Activated naive CD4-positive, alpha-beta T cell treated with anti-CD3 and anti-CD28 coated beads, Interleukin-2, amount 50 U/mL, for 16 hours (primary cell): ENCODE measurements at regions not wholly inside any gene's neighbourhood (a gene's known extent, or its start where the extent isn't known, plus 50 kb on each side); places are given as distances from the start of the nearest gene placed in this dataset.
"Not testable (repeated sequence)": the region's sequence is repeated elsewhere in the genome, so short reads cannot be mapped to it uniquely, and the experiment has no call there.

Experiments used
- DNase-seq: peaks from one replicate; pipeline ENCODE4 v3.0.0-alpha.2; 2020

DNA sequence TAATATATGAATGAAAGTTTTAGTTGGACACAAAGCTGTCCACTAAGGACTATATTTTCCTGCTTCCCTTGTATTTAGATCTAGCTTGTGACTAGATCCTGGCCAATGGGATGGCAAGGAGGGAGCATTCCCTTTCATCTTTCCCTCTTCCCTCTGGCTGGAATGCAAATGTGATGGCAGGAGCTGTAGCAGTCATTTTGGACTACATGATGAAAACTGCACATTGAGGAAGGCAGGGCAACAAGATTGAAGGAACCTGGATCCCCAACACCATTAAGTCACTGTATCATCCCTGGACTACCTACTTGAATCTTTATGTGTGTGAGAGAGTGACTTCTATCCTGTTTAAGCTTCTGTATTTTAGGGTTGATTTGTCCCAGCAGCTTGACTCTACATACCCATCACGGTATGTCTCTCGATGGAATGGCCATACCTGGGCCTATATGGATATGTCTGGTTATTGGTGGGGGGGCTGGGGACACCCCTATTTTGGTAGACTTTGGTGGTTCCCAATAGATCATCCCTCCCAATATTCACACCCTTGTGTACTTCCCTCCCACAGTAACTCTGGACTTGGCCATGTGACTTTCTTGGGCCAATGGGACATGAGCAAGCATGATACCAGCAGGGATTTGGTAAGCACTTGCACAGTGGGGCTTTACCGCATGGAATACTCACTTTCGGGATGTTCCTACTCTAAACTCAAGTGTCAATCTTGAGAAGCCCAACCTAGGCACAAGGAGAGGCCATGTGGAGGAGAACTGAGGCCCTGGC lies 128.5 kb downstream of the VEGFA start:
- DNase-seq: no peak

- no peak for DNase-seq
Observed at GRCh38 chr6:43897571-43898302, 127.7 kb downstream of the VEGFA start.

- DNase-seq: no peak
Observed at GRCh38 chr6:43896329-43897255, 126.6 kb downstream of the VEGFA start.

- no peak for DNase-seq
Observed at GRCh38 chr6:43895656-43896328, 125.8 kb downstream of the VEGFA start.

- DNase-seq: no peak
Observed at GRCh38 chr6:43893073-43893472, 123.1 kb downstream of the VEGFA start.

DNA sequence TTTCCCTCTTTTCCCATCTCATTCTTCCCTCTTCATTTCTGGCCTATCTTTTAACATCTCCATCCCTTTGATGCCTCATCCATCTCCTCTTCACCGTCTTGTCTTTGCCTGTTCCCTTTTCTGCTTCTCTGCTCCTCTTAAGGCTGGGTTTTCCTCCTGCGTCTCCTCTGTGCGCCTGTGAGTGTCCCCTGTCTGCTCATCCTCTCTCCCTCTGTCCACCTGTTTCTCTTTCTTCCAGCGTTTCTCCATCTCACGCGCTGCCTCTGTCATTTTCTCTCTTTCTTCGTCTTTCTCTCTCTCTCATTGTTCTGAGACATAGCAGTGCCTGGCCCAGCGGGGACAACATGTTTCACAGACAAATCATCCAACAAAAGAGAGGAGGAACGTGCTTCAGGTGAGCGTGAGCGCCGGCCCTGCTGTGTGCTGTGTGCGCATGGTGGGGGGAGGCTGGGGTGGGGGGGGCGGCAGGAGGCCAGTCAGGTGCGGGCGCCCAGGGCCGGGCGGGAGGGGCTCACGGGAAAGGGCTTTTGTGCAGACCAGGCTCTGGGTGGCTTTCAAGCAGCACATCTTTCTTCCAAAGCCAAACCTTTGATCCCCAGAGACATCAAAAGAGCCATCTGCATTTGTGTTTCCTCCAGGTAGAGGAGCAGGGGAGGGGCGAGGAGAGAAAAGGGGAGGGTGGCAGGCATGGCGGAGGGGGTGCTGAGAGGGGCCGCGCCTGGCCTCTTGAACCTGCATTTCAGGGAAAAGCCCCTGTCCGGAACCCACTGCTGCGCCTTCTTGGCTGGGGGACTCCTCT lies 121.3 kb downstream of the VEGFA start:
- no peak for DNase-seq

- no peak for DNase-seq
Observed at GRCh38 chr6:43890197-43891062, 120.4 kb downstream of the VEGFA start.

DNA sequence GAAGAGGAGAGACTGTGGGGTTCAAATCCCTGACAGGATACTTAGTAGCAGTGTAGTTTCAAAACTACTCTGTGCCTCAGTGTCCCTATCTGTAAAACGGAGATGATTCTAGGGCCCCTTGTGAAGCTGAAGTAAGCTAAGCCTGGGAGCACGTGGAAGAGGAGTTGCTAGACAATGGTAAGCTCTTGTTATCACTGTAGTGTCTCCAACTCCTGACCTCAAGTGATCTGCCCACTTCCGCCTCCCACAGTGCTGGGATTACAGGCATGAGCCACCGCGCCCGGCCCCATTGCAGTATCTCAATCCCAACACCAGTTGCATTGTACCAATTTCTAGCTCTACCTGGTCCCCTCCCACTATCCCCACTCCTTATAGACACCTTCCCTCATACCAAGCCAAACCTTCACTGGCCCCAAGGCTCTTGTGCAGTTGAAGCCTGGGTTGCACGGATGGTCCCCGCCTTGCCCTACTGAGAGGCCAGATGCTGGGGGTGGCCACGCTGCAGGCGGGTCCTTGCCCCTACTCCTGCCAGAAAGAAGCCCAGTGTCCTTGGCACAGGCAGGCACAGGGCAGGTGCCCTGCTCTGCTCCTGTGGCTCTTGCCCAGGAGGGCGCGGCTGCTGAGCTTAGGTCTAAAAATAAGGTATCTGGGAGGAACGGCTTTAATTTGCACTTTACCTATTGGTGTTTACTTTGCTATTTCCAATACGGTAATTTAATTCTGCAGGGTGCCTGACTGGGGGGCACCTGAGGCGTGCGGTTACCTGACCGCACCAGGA lies 118.1 kb downstream of the VEGFA start:
- no peak for DNase-seq

- DNase-seq: no peak
Observed at GRCh38 chr6:43887340-43887858, 117.4 kb downstream of the VEGFA start.

GRCh38 chr6:43886717-43887339 lies 116.8 kb downstream of the VEGFA start:
- DNase-seq: no peak

- no peak for DNase-seq
Observed at GRCh38 chr6:43886067-43886461, 116.1 kb downstream of the VEGFA start.

DNA sequence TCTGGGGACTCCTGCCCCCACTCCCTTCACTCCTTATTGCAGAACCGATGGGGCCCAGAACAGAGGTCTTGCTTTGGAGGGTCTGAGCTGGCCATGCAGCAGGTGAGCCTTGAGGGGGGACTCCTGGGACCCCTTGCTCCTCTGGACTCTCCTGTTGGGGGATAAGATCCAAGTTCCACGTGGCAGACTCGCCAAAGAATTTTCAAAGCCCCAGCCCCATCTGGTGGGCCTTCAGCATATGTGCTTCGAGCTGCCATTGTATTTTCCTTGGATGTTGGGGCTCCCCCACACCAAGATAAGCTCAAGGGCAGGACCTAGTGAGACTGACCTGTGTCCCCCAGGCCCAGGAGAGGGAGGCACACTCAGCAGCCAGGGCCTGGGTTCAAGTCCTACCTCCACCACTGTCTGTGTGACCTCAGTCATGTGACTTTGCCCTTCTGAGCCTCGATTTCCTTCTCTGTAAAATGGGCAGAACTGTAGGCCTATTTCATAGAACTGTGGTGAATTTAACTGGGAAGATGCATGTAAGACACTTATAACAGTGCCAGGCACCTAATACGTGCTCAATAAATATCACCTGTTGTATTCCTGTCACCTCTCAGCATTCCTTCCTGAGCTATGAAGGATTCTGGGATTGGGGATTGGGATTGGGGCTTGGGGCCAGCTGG lies 115.5 kb downstream of the VEGFA start:
- DNase-seq: no peak

GRCh38 chr6:43884652-43885022 lies 114.6 kb downstream of the VEGFA start:
- no peak for DNase-seq

DNA sequence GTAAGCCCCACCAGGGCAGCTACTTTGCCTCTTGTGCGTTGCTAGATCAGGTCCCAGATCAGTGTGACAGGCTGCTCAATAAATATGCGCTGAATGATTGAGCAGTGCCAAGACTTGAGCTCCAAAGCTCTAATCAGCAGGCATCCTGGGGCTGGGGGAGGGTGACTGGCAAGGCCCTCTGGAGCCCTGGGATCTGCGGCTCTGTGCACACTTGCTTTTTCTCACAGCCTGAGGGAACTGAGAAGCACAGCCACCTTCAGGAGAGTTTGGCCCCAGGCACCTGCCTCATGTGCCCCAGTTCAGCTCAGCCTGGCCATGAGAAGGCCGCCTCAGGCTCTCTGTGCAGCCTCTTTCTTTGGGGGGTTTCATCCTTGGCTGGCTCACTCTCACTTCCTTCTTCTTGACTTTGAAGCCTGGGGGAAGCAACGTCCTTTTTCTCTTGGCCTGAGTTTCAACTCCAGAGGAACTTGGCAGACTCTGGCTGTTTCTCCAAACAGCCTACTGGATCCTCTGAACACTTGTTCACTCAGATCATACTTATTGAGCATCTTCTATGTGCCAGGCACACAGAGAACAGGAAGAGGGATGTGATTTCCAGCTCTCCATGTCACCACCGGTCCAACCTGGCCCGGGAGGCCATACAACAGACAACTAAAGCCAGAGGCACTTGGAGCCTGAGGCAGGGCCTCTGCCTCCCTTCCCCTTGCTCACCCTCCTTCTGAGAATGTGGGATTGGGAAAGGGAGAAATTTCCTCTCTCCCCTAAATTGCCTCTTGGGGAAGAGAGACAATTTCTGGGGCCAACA lies 114.0 kb downstream of the VEGFA start:
- DNase-seq: no peak

GRCh38 chr6:43882690-43883448 lies 112.9 kb downstream of the VEGFA start:
- not testable (repeated sequence) for DNase-seq

GRCh38 chr6:43880236-43881137 lies 110.5 kb downstream of the VEGFA start:
- no peak for DNase-seq
